SK-N-SH (cell line): ENCODE measurements at regions not wholly inside any gene's neighbourhood (a gene's known extent, or its start where the extent isn't known, plus 50 kb on each side); places are given as distances from the start of the nearest gene placed in this dataset.

Experiments used
- CTCF ChIA-PET: fragments of 300-600, 350-600 bp; formaldehyde crosslinking; extraction: SDS; loops from one replicate; lab custom pipeline; 2021; lab: Yijun Ruan, JAX
- POLR2A ChIA-PET: fragments of 350-600 bp; sonication (Branson Sonifier 250); formaldehyde crosslinking; extraction: SDS; loops from one replicate; lab custom pipeline; 2020; ENCODE audit warnings: antibody characterized with exemption, inconsistent platforms; lab: Yijun Ruan, JAX
- DNase-seq: peaks from one replicate; pipeline ENCODE4 v3.0.0; 2012
- H2AFZ ChIP-seq: fragments of 200-600 bp; sonication (generic); 2 replicates; pipeline ENCODE4 v1.8.1; 2016; ENCODE audit warnings: antibody characterized with exemption, mild to moderate bottlenecking, low read depth
- H3F3A ChIP-seq: fragments of 200-600 bp; sonication (generic); replicated peaks from 2 replicates; pipeline ENCODE3; 2016; ENCODE audit warnings: antibody characterized with exemption, mild to moderate bottlenecking; ENCODE audit not compliant: insufficient read depth
- H3K27ac ChIP-seq, 2 experiments: fragments of 200-500 bp in 1 of 2; fragments of 200-600 bp in 1 of 2; sonication (Bioruptor generic) in 1 of 2; sonication (generic), shearing (Covaris generic) in 1 of 2; 2 replicates each; pipeline versions ENCODE4 v1.5.1 to v1.6.1; 2014 to 2016; ENCODE audit warnings: low read depth in 2 of 2, inconsistent platforms in 1 of 2, low read length in 1 of 2, mild to moderate bottlenecking in 1 of 2, mixed read lengths in 1 of 2
- H3K27me3 ChIP-seq: fragments of 200-600 bp; sonication (generic), shearing (Covaris generic); 2 replicates; pipeline ENCODE4 v1.6.1; 2016; ENCODE audit warnings: mixed run types; ENCODE audit not compliant: insufficient read depth
- H3K36me3 ChIP-seq, 2 experiments: fragments of 200-500 bp in 1 of 2; fragments of 200-600 bp in 1 of 2; sonication (Bioruptor generic) in 1 of 2; sonication (generic) in 1 of 2; replicated peaks in 1 of 2; 2 replicates each; pipeline versions ENCODE3 to v1.5.1; 2014 to 2016; ENCODE audit warnings: low read length in 1 of 2, mild to moderate bottlenecking in 1 of 2; ENCODE audit not compliant: insufficient read depth in 2 of 2, control insufficient read depth in 1 of 2
- H3K4me1 ChIP-seq, 2 experiments: fragments of 200-500 bp in 1 of 2; fragments of 200-600 bp in 1 of 2; sonication (Bioruptor generic) in 1 of 2; sonication (generic), shearing (Covaris generic) in 1 of 2; 2 replicates each; pipeline versions ENCODE4 v1.5.1 to v1.6.1; 2014 to 2016; ENCODE audit warnings: low read depth in 1 of 2, low read length in 1 of 2, mixed run types in 1 of 2; ENCODE audit not compliant: insufficient read depth in 2 of 2, control insufficient read depth in 1 of 2
- H3K4me2 ChIP-seq: fragments of 200-600 bp; sonication (generic), shearing (Covaris generic); 2 replicates; pipeline ENCODE4 v1.6.1; 2017; ENCODE audit warnings: mixed run types
- H3K4me3 ChIP-seq, 2 experiments: fragments of 200-500 bp in 1 of 2; fragments of 200-600 bp in 1 of 2; sonication (Bioruptor generic) in 1 of 2; sonication (generic), shearing (Covaris generic) in 1 of 2; 2 replicates each; pipeline versions ENCODE4 v1.5.1 to v1.8.1; 2014 to 2016; ENCODE audit warnings: low read depth in 2 of 2, inconsistent platforms in 1 of 2, low read length in 1 of 2, mild to moderate bottlenecking in 1 of 2, mixed read lengths in 1 of 2, moderate library complexity in 1 of 2
- H3K79me2 ChIP-seq: fragments of 200-600 bp; sonication (generic); 2 replicates; pipeline ENCODE4 v1.8.1; 2017; ENCODE audit warnings: mild to moderate bottlenecking; ENCODE audit not compliant: insufficient read depth
- H3K9ac ChIP-seq: fragments of 200-600 bp; sonication (generic); 2 replicates; pipeline ENCODE4 v1.6.1; 2017; ENCODE audit warnings: mixed run types
- H3K9me2 ChIP-seq: fragments of 200-600 bp; sonication (generic); 2 replicates; pipeline ENCODE4 v1.6.1; 2017; ENCODE audit warnings: mixed run types
- H3K9me3 ChIP-seq: fragments of 200-600 bp; sonication (generic); 2 replicates; pipeline ENCODE4 v1.6.1; 2017; ENCODE audit warnings: mixed run types, mild to moderate bottlenecking, moderate library complexity
- H4K20me1 ChIP-seq: fragments of 200-600 bp; sonication (generic); 2 replicates; pipeline ENCODE4 v1.6.1; 2017; ENCODE audit warnings: mild to moderate bottlenecking, mixed run types; ENCODE audit not compliant: insufficient read depth
- CHD2 ChIP-seq: fragments of 150-350 bp; IDR thresholded peaks from 2 replicates; pipeline ENCODE4 v1.6.1; 2018; ENCODE audit warnings: low read length; ENCODE audit not compliant: partially characterized antibody
- ELF1 ChIP-seq: IDR thresholded peaks from 2 replicates; pipeline ENCODE4 v1.4.0; 2012
- EP300 ChIP-seq, 2 experiments: IDR thresholded peaks; 2 replicates each; pipeline versions ENCODE4 v1.4.0 to v1.6.1; 2012; ENCODE audit warnings: borderline replicate concordance in 1 of 2, low read depth in 1 of 2, low read length in 1 of 2
- GABPA ChIP-seq: IDR thresholded peaks from 2 replicates; pipeline ENCODE4 v1.4.0; 2012; ENCODE audit warnings: low read depth, mild to moderate bottlenecking
- GATA2 ChIP-seq: sonication (generic); formaldehyde crosslinking; IDR thresholded peaks from 2 replicates; pipeline ENCODE4 v1.5.0; 2020; ENCODE audit warnings: mild to moderate bottlenecking, missing genetic modification reagents
- MAX ChIP-seq: IDR thresholded peaks from 2 replicates; pipeline ENCODE4 v1.4.0; 2012; ENCODE audit warnings: low read depth
- MEF2A ChIP-seq: IDR thresholded peaks from 2 replicates; pipeline ENCODE4 v1.4.0; 2012; ENCODE audit warnings: low read depth, borderline replicate concordance
- MXI1 ChIP-seq: IDR thresholded peaks from 2 replicates; pipeline ENCODE4 v1.6.1; 2012; ENCODE audit warnings: mild to moderate bottlenecking, low read depth, low read length, improper control_type of control experiment
- NFIC ChIP-seq: IDR thresholded peaks from 2 replicates; pipeline ENCODE4 v1.4.0; 2012; ENCODE audit warnings: borderline replicate concordance
- POLR2AphosphoS5 ChIP-seq: IDR thresholded peaks from 2 replicates; pipeline ENCODE4 v1.6.1; 2012; ENCODE audit warnings: low read depth, low read length
- RAD21 ChIP-seq: IDR thresholded peaks from 2 replicates; pipeline ENCODE4 v1.6.1; 2012; ENCODE audit warnings: mild to moderate bottlenecking, low read length
- RCOR1 ChIP-seq: fragments of 150-350 bp; IDR thresholded peaks from 2 replicates; pipeline ENCODE4 v1.6.1; 2017; ENCODE audit warnings: antibody characterized with exemption, low read length
- REST ChIP-seq: IDR thresholded peaks from 2 replicates; pipeline ENCODE4 v1.6.1; 2012; ENCODE audit warnings: mild to moderate bottlenecking, low read depth, low read length, moderate library complexity
- RFX5 ChIP-seq: IDR thresholded peaks from 2 replicates; pipeline ENCODE4 v1.6.1; 2012; ENCODE audit warnings: mild to moderate bottlenecking, improper control_type of control experiment, low read length
- RXRA ChIP-seq: IDR thresholded peaks from 2 replicates; pipeline ENCODE4 v1.4.0; 2012; ENCODE audit warnings: low read depth, mild to moderate bottlenecking, borderline replicate concordance
- SMC3 ChIP-seq: IDR thresholded peaks from 2 replicates; pipeline ENCODE4 v1.6.1; 2012; ENCODE audit warnings: low read depth, low read length, improper control_type of control experiment
- TCF12 ChIP-seq: IDR thresholded peaks from 2 replicates; pipeline ENCODE4 v1.4.0; 2012
- TEAD4 ChIP-seq: IDR thresholded peaks from 2 replicates; pipeline ENCODE4 v1.4.0; 2012; ENCODE audit warnings: mild to moderate bottlenecking, borderline replicate concordance; ENCODE audit not compliant: insufficient read depth
- USF1 ChIP-seq: IDR thresholded peaks from 2 replicates; pipeline ENCODE4 v1.4.0; 2012; ENCODE audit warnings: low read depth, borderline replicate concordance
- YY1 ChIP-seq: IDR thresholded peaks from 2 replicates; pipeline ENCODE4 v1.4.0; 2012; ENCODE audit warnings: low read depth, mild to moderate bottlenecking
- ZBTB33 ChIP-seq: IDR thresholded peaks from 2 replicates; pipeline ENCODE4 v1.4.0; 2012; ENCODE audit warnings: low read depth, borderline replicate concordance
- WGBS: methylation state at CpG from one replicate; pipeline ENCODE4 v1.1.6; 2017; ENCODE audit warnings: low lambda C conversion rate; 5-methylcytosine and 5-hydroxymethylcytosine counted together
- TF ChIP-seq, protein P1 (sequence below): fragments of 200-600 bp; sonication (generic); IDR thresholded peaks from 2 replicates; pipeline ENCODE4 v1.6.1; 2017; ENCODE audit warnings: antibody characterized with exemption, mild to moderate bottlenecking, moderate library complexity
- TF ChIP-seq, protein P2 (sequence below): fragments of 150-350 bp; IDR thresholded peaks from 2 replicates; pipeline ENCODE4 v1.6.1; 2017; ENCODE audit warnings: antibody characterized with exemption, low read length, low read depth, borderline replicate concordance
- TF ChIP-seq, protein P3 (sequence below): fragments of 150-350 bp; IDR thresholded peaks from 2 replicates; pipeline ENCODE4 v1.6.1; 2016; ENCODE audit warnings: mild to moderate bottlenecking, low read depth, low read length

GRCh38 chr2:21270708-21271122 is 146.9 kb downstream of the TDRD15 start:
- H3K4me2 ChIP-seq = no peak overlapping the region
- H3K9me2 ChIP-seq = no peaks in the 10 kb centered on the region
- H3K9ac ChIP-seq = no peak overlapping the region
- peak overlapping the region in 1 of 2 experiments; percentile 85; a peak in 2 of 4 replicates for H3K27ac ChIP-seq
- DNase-seq = peak; percentile 70
- H3K79me2 ChIP-seq = no peaks in the 10 kb centered on the region
- H3K4me1 ChIP-seq = peaks cover 0 to 59% of the 10 kb centered on the region in 2 experiments; a peak in 2 of 4 replicates
- no peaks in the 10 kb centered on the region for H3K27me3 ChIP-seq
- TF ChIP-seq MAX (no peak), MEF2A (no peak), MXI1 (peak; percentile 67; the same call in 1 of the 2 replicates), RFX5 (no peak), TEAD4 (no peak), SMC3 (no peak; the same call in 1 of the 2 replicates), NFIC (no peak), ZBTB33 (no peak), RCOR1 (peak; percentile 37; the same call in 1 of the 2 replicates), TCF12 (no peak), ELF1 (no peak), EP300 (IDR thresholded peaks at IDR 0.05; ENCODE audit: borderline replicate concordance in 1 of 2, low read depth in 1 of 2, low read length in 1 of 2) (peak in 1 of 2 experiments; percentile 90; a peak in 2 of 4 replicates), GABPA (no peak), YY1 (no peak), USF1 (no peak), REST (no peak), POLR2AphosphoS5 (no peak), GATA2 (no peak), CHD2 (peak; percentile 64), RAD21 (peak; percentile 28; the same call in 1 of the 2 replicates), RXRA (no peak)
- TF ChIP-seq, protein P1, sequence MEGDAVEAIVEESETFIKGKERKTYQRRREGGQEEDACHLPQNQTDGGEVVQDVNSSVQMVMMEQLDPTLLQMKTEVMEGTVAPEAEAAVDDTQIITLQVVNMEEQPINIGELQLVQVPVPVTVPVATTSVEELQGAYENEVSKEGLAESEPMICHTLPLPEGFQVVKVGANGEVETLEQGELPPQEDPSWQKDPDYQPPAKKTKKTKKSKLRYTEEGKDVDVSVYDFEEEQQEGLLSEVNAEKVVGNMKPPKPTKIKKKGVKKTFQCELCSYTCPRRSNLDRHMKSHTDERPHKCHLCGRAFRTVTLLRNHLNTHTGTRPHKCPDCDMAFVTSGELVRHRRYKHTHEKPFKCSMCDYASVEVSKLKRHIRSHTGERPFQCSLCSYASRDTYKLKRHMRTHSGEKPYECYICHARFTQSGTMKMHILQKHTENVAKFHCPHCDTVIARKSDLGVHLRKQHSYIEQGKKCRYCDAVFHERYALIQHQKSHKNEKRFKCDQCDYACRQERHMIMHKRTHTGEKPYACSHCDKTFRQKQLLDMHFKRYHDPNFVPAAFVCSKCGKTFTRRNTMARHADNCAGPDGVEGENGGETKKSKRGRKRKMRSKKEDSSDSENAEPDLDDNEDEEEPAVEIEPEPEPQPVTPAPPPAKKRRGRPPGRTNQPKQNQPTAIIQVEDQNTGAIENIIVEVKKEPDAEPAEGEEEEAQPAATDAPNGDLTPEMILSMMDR = no peak
- TF ChIP-seq, protein P2, sequence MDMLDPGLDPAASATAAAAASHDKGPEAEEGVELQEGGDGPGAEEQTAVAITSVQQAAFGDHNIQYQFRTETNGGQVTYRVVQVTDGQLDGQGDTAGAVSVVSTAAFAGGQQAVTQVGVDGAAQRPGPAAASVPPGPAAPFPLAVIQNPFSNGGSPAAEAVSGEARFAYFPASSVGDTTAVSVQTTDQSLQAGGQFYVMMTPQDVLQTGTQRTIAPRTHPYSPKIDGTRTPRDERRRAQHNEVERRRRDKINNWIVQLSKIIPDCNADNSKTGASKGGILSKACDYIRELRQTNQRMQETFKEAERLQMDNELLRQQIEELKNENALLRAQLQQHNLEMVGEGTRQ = no peak; the same call in 1 of the 2 replicates
- TF ChIP-seq, protein P3, sequence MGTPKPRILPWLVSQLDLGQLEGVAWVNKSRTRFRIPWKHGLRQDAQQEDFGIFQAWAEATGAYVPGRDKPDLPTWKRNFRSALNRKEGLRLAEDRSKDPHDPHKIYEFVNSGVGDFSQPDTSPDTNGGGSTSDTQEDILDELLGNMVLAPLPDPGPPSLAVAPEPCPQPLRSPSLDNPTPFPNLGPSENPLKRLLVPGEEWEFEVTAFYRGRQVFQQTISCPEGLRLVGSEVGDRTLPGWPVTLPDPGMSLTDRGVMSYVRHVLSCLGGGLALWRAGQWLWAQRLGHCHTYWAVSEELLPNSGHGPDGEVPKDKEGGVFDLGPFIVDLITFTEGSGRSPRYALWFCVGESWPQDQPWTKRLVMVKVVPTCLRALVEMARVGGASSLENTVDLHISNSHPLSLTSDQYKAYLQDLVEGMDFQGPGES = no peak
- no peak overlapping the region for H2AFZ ChIP-seq
- no peaks in the 10 kb centered on the region for H4K20me1 ChIP-seq
- H3K4me3 ChIP-seq = no peak overlapping the region
- H3F3A ChIP-seq = no peaks in the 10 kb centered on the region
- WGBS = 25% methylated on average over 5 of the region's 5 CpGs
- H3K9me3 ChIP-seq = no peaks in the 10 kb centered on the region
- no peaks in the 10 kb centered on the region for H3K36me3 ChIP-seq
- ChIA-PET CTCF (interaction anchor here (1.0 to 2.9 kb wide), 7 partner anchors 10 to 70 kb away, joined by 3 to 15 read pairs (median 6); no protein-coding TSS in a partner anchor), POLR2A (interaction anchor here (0.7 to 2.5 kb wide), 3 partner anchors 12 to 161 kb away, joined by 3 to 9 read pairs (median 4); no protein-coding TSS in a partner anchor)
